GM21526 (cell line): ENCODE measurements at regions not wholly inside any gene's neighbourhood (a gene's known extent, or its start where the extent isn't known, plus 50 kb on each side); places are given as distances from the start of the nearest gene placed in this dataset.
"Not testable (repeated sequence)": the region's sequence is repeated elsewhere in the genome, so short reads cannot be mapped to it uniquely, and the experiment has no call there.

Experiments used
- ATAC-seq: cut with Tn5 transposase; IDR thresholded peaks from one replicate; pipeline ENCODE4 v1.9.1; 2021; ENCODE audit warnings: moderate library complexity; ENCODE audit not compliant: unreplicated experiment, low FRiP score

GRCh38 chr13:87972568-87972967 lies 301.4 kb downstream of the SLITRK5 start:
- ATAC-seq, result no peak

GRCh38 chr13:87975035-87975434 lies 303.9 kb downstream of the SLITRK5 start:
- no peak for ATAC-seq

- ATAC-seq, result not testable (repeated sequence)
These were observed 305.5 kb downstream of the SLITRK5 start for GRCh38 chr13:87976650-87977049.

GRCh38 chr13:87981416-87981815 lies 310.2 kb downstream of the SLITRK5 start:
- no peak for ATAC-seq

- no peak for ATAC-seq
These were observed 311.2 kb downstream of the SLITRK5 start for GRCh38 chr13:87982400-87982799.

GRCh38 chr13:87986639-87987250 lies 315.6 kb downstream of the SLITRK5 start:
- ATAC-seq, result no peak

GRCh38 chr13:87998081-87998480 lies 326.9 kb downstream of the SLITRK5 start:
- ATAC-seq, result no peak

- ATAC-seq, result no peak
These were observed 328.1 kb downstream of the SLITRK5 start for GRCh38 chr13:87999240-87999700.

- ATAC-seq, result no peak
These were observed 328.6 kb downstream of the SLITRK5 start for GRCh38 chr13:87999788-88000187.

GRCh38 chr13:88000239-88000638 lies 329.1 kb downstream of the SLITRK5 start:
- ATAC-seq, result no peak

- no peak for ATAC-seq
These were observed 329.6 kb downstream of the SLITRK5 start for GRCh38 chr13:88000787-88001186.

- no peak for ATAC-seq
These were observed 334.0 kb downstream of the SLITRK5 start for GRCh38 chr13:88005188-88005587.

- no peak for ATAC-seq
These were observed 343.4 kb downstream of the SLITRK5 start for GRCh38 chr13:88014527-88014926.

GRCh38 chr13:88022431-88023208 lies 351.4 kb downstream of the SLITRK5 start:
- ATAC-seq, result no peak

- ATAC-seq, result no peak
These were observed 355.1 kb downstream of the SLITRK5 start for GRCh38 chr13:88026241-88026640.

- ATAC-seq, result no peak
These were observed 360.9 kb downstream of the SLITRK5 start for GRCh38 chr13:88031980-88032559.

- not testable (repeated sequence) for ATAC-seq
These were observed 365.0 kb downstream of the SLITRK5 start for GRCh38 chr13:88036205-88036604.

- no peak for ATAC-seq
These were observed 371.3 kb downstream of the SLITRK5 start for GRCh38 chr13:88042489-88042888.

GRCh38 chr13:88051746-88052482 lies 380.7 kb downstream of the SLITRK5 start:
- ATAC-seq, result no peak

- ATAC-seq, result no peak
These were observed 392.6 kb downstream of the SLITRK5 start for GRCh38 chr13:88063741-88064140.

GRCh38 chr13:88066847-88067246 lies 395.7 kb downstream of the SLITRK5 start:
- no peak for ATAC-seq
